Smooth muscle cell (in vitro differentiated cells): ENCODE measurements at regions not wholly inside any gene's neighbourhood (a gene's known extent, or its start where the extent isn't known, plus 50 kb on each side); places are given as distances from the start of the nearest gene placed in this dataset.

Source experiments
- DNase-seq: peaks from one replicate; lab custom pipeline; 2025; ENCODE audit not compliant: unreplicated experiment; lab: John Stamatoyannopoulos, UW
- H2AFZ ChIP-seq: fragments of 200-600 bp; sonication (generic); 2 replicates; pipeline ENCODE4 v1.6.0; 2016; ENCODE audit warnings: antibody characterized with exemption, low read depth, mild to moderate bottlenecking
- H3F3A ChIP-seq: fragments of 200-600 bp; sonication (generic); 2 replicates; pipeline ENCODE4 v1.6.0; 2017; ENCODE audit warnings: antibody characterized with exemption, low read depth
- H3K27ac ChIP-seq: fragments of 200-600 bp; sonication (generic); 2 replicates; pipeline ENCODE4 v1.5.1; 2016; ENCODE audit warnings: low read depth, mild to moderate bottlenecking
- H3K27me3 ChIP-seq: fragments of 200-600 bp; sonication (generic); 2 replicates; pipeline ENCODE4 v1.6.1; 2016; ENCODE audit warnings: low read depth, mild to moderate bottlenecking
- H3K36me3 ChIP-seq: fragments of 200-600 bp; sonication (generic); 2 replicates; pipeline ENCODE4 v1.5.1; 2016; ENCODE audit warnings: low read depth
- H3K4me1 ChIP-seq: fragments of 200-600 bp; sonication (generic); 2 replicates; pipeline ENCODE4 v1.5.1; 2016; ENCODE audit warnings: low read depth
- H3K4me2 ChIP-seq: fragments of 200-600 bp; sonication (generic); 2 replicates; pipeline ENCODE4 v1.6.0; 2016; ENCODE audit warnings: mild to moderate bottlenecking
- H3K4me3 ChIP-seq: fragments of 200-600 bp; sonication (generic); 2 replicates; pipeline ENCODE4 v1.5.1; 2016; ENCODE audit warnings: mild to moderate bottlenecking
- H3K79me2 ChIP-seq: fragments of 200-600 bp; sonication (generic); 2 replicates; pipeline ENCODE4 v1.6.0; 2016; ENCODE audit warnings: low read depth, mild to moderate bottlenecking
- H3K9ac ChIP-seq: fragments of 200-600 bp; sonication (generic); 2 replicates; pipeline ENCODE4 v1.6.0; 2016; ENCODE audit warnings: low read depth
- H3K9me3 ChIP-seq: fragments of 200-600 bp; sonication (generic); replicated peaks from 2 replicates; pipeline ENCODE4 v1.5.1; 2016; ENCODE audit warnings: low read depth
- H4K20me1 ChIP-seq: fragments of 200-600 bp; sonication (generic); 2 replicates; pipeline ENCODE4 v1.6.0; 2016; ENCODE audit warnings: low read depth
- WGBS: methylation state at CpG from one replicate; pipeline ENCODE4 v1.1.7; 2016; ENCODE audit warnings: low lambda C conversion rate; 5-methylcytosine and 5-hydroxymethylcytosine counted together
- TF ChIP-seq, protein P1 (sequence below): fragments of 200-600 bp; sonication (generic); IDR thresholded peaks from 2 replicates; pipeline ENCODE4 v1.5.1; 2017; ENCODE audit warnings: borderline replicate concordance, mild to moderate bottlenecking, antibody characterized with exemption; ENCODE audit not compliant: insufficient read depth, poor library complexity, severe bottlenecking

DNA sequence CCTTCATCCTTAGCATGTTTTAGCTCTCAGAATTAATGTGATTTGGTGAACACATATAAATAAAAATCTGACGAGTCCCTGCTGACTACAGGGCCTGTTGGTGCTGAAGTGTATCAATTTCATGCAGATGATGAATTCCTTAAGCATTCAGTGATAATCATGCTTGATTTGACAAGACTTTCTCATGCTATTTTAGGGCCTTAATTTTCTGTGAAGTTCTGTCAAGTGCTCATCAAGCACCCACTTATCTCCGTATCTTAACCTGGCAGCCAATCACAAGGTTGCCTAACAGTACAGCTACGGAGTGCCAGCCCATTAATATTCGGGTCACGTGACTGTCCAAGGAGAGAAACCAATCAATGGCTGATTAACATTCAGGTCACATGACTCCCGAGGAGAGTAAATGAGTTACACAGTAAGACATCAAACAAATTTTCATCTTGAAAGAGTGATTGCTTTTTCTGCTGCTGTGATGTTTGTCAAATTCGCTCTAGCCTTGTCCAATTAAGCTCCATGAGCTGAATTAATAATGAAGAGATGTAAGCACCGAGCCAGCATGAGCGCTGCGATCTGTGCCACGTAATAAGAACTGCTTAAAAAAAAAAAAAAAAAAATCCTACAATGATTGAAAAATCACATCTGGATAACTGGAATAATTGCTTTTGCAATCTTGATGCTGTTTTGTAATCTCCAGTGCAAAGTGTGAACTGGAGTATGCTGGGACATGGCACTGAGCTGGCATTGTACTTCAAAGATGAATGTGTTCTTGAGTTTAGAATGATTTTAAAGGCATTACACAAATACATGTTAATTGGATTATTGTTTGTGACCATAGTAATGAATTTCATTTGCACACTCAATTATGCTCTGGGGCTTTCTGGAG is 104.3 kb upstream of the SPATA31D4 start:
- Histone ChIP-seq H3K4me2 (no peak overlapping the region), H3F3A (no peaks in the 10 kb centered on the region), H3K27me3 (peaks cover 3% of the 10 kb centered on the region), H3K27ac (no peak overlapping the region), H3K36me3 (no peaks in the 10 kb centered on the region), H3K4me1 (peaks cover 40% of the 10 kb centered on the region), H2AFZ (no peak overlapping the region), H3K9me3 (no peaks in the 10 kb centered on the region), H3K4me3 (no peak overlapping the region), H4K20me1 (no peaks in the 10 kb centered on the region), H3K79me2 (no peaks in the 10 kb centered on the region), H3K9ac (no peak overlapping the region)
- no peak for DNase-seq
- TF ChIP-seq, protein P1, sequence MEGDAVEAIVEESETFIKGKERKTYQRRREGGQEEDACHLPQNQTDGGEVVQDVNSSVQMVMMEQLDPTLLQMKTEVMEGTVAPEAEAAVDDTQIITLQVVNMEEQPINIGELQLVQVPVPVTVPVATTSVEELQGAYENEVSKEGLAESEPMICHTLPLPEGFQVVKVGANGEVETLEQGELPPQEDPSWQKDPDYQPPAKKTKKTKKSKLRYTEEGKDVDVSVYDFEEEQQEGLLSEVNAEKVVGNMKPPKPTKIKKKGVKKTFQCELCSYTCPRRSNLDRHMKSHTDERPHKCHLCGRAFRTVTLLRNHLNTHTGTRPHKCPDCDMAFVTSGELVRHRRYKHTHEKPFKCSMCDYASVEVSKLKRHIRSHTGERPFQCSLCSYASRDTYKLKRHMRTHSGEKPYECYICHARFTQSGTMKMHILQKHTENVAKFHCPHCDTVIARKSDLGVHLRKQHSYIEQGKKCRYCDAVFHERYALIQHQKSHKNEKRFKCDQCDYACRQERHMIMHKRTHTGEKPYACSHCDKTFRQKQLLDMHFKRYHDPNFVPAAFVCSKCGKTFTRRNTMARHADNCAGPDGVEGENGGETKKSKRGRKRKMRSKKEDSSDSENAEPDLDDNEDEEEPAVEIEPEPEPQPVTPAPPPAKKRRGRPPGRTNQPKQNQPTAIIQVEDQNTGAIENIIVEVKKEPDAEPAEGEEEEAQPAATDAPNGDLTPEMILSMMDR = no peak
- 97% methylated on average over 11 of the region's 11 CpGs for WGBS

DNA sequence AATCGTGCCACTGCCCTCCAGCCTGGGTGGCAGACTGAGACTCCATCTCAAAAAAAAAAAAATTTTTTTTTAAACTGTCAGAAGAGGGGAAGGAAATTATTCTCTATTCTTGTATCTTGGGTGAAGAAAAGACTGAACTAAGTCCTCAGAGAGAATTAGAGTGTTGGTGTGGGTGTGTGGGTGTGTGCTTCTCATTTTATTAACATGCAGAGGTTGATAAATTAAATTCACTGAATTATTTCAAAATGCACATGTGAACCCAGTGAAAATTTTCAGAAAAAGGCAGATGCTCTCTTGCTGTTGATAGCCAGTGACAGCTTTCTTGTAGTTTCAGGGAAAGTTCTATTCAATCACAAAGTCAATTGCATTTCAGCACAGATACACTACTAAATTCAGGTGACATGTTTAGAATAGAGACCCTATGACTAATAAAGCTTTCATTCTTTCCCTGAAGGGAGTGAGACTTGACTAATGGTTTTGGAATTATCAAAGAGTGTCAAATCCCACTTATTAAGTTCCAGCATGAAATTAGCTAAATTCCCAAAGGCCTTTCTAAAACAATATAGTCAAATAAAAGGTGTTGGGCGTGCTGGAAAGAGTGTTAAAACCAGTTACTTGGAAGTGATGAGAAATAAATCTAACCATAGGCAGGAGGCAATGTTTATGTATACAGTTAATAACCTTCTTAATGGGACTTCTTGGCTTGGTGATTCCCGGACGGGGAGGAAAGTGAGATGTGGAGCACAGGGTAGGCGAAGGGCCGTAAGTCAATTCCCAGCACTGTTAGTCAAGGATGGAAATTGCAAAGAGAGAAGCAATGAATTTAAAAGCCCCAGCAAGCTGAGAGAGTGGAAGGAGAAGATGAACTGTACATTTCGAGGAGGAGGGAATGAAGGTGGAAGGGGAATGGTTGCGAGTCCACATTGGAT is 103.2 kb upstream of the SPATA31D4 start:
- Histone ChIP-seq H3K36me3 (no peaks in the 10 kb centered on the region), H3K79me2 (no peaks in the 10 kb centered on the region), H3F3A (no peaks in the 10 kb centered on the region), H3K4me1 (peaks cover 28% of the 10 kb centered on the region), H4K20me1 (no peaks in the 10 kb centered on the region), H3K4me3 (no peak overlapping the region), H3K27me3 (peaks cover 11% of the 10 kb centered on the region), H2AFZ (no peak overlapping the region), H3K9me3 (no peaks in the 10 kb centered on the region), H3K9ac (no peak overlapping the region), H3K27ac (peak overlapping the region; percentile 6), H3K4me2 (no peak overlapping the region)
- WGBS = 83% methylated on average over 8 of the region's 8 CpGs
- no peak for DNase-seq
- TF ChIP-seq, protein P1 = no peak

DNA sequence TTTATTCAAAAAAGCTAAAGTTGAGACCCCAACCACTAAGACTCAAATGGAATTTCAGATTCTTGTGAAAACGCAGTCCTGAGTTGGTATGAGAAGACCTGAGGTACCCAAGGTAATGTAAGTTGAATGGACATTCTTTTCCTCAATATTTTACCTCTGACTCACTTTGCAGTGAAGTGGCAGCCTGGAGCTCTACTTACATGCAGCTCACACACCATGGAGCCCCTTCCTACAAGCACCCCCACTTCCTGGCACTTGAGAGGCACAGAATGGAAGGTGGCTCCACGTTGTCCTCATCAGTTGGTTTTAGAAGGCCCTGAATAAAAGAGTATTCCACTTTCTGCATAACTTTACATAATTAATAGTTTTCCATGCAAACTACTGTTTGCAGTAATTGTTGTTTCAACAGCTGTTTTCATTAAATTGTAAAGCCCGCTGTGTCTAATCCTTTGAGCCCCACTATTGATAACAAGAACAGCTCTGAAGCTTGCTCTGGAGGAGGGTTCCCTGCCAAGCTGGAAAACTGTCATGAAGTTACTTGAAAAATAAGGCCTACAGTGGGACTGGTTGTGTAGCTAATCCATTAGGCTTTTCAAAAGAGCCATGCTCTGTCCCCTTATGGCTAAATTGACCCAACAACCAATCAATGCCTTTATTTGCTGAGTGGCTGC is 102.2 kb upstream of the SPATA31D4 start:
- Histone ChIP-seq H3F3A (no peaks in the 10 kb centered on the region), H3K27ac (no peak overlapping the region), H3K4me2 (peak overlapping the region; percentile 13), H3K79me2 (no peaks in the 10 kb centered on the region), H3K9ac (no peak overlapping the region), H3K9me3 (no peaks in the 10 kb centered on the region), H3K4me3 (no peak overlapping the region), H4K20me1 (no peaks in the 10 kb centered on the region), H3K27me3 (peaks cover 11% of the 10 kb centered on the region), H3K4me1 (peaks cover 19% of the 10 kb centered on the region), H2AFZ (no peak overlapping the region), H3K36me3 (no peaks in the 10 kb centered on the region)
- DNase-seq = no peak
- TF ChIP-seq, protein P1 = no peak
- WGBS = 39% methylated on average over 3 of the region's 3 CpGs
